ENCODE measurements at regions not wholly inside any gene's neighbourhood (a gene's known extent, or its start where the extent isn't known, plus 50 kb on each side); places are given as distances from the start of the nearest gene placed in this dataset.
"Not testable (repeated sequence)": the region's sequence is repeated elsewhere in the genome, so short reads cannot be mapped to it uniquely, and the experiment has no call there.

- TF ChIP-seq, protein P1, sequence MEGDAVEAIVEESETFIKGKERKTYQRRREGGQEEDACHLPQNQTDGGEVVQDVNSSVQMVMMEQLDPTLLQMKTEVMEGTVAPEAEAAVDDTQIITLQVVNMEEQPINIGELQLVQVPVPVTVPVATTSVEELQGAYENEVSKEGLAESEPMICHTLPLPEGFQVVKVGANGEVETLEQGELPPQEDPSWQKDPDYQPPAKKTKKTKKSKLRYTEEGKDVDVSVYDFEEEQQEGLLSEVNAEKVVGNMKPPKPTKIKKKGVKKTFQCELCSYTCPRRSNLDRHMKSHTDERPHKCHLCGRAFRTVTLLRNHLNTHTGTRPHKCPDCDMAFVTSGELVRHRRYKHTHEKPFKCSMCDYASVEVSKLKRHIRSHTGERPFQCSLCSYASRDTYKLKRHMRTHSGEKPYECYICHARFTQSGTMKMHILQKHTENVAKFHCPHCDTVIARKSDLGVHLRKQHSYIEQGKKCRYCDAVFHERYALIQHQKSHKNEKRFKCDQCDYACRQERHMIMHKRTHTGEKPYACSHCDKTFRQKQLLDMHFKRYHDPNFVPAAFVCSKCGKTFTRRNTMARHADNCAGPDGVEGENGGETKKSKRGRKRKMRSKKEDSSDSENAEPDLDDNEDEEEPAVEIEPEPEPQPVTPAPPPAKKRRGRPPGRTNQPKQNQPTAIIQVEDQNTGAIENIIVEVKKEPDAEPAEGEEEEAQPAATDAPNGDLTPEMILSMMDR (conservative IDR thresholded peaks at IDR 0.05; ENCODE audit: low read depth, low read length), result no peak; the same call in 1 of the 2 replicates
- Histone ChIP-seq H3K36me3 (ENCODE audit: insufficient read depth) (no peaks in the 10 kb centered on the region), H2AFZ (ENCODE audit: low read depth) (no peak overlapping the region), H3K27me3 (ENCODE audit: insufficient read depth, low read depth) (no peaks in the 10 kb centered on the region), H3K4me1 (ENCODE audit: low read depth, poor library complexity, severe bottlenecking) (peaks cover 7% of the 10 kb centered on the region), H4K20me1 (ENCODE audit: insufficient read depth) (no peaks in the 10 kb centered on the region), H3K79me2 (ENCODE audit: insufficient read depth, low read depth) (no peaks in the 10 kb centered on the region), H3K9ac (no peak overlapping the region), H3K27ac (no peak overlapping the region), H3K4me3 (IDR thresholded peaks at IDR 0.05; ENCODE audit: insufficient read depth, low read depth, low read length) (no peak overlapping the region), H3K4me2 (no peak overlapping the region)
Measured at GRCh38 chr9:33722359-33722675, 73.0 kb upstream of the PRSS3 start.

DNA sequence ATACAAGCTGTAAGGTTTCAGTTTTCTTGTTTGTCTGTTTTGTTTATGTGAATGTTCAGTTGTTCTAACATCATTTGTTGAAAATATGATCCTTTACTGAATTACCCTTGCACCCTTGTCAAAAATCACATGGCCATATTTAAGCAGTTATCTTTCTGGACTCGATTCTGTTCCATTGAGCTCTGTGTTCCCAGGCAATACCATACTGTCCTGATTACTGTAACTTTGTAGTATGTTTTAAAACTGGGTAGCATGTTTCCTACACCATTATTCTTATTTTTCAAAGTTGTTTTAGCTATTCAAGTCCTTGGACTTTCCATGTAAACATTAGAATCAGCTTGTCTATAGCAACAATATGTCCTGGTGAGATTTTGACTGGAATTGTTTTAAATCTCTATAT is 66.7 kb upstream of the PRSS3 start:
- H3K27me3 ChIP-seq (ENCODE audit: insufficient read depth, low read depth), result no peaks in the 10 kb centered on the region
- H3K4me2 ChIP-seq, result no peak overlapping the region
- no peak overlapping the region for H3K9ac ChIP-seq

GRCh38 chr9:33731142-33731541 is 64.2 kb upstream of the PRSS3 start:
- Histone ChIP-seq H3K4me2 (no peak overlapping the region), H4K20me1 (ENCODE audit: insufficient read depth) (no peaks in the 10 kb centered on the region), H3K4me3 (IDR thresholded peaks at IDR 0.05; ENCODE audit: insufficient read depth, low read depth, low read length) (no peak overlapping the region), H2AFZ (ENCODE audit: low read depth) (no peak overlapping the region), H3K4me1 (ENCODE audit: low read depth, poor library complexity, severe bottlenecking) (no peaks in the 10 kb centered on the region), H3K27me3 (ENCODE audit: insufficient read depth, low read depth) (no peaks in the 10 kb centered on the region), H3K9ac (no peak overlapping the region), H3K27ac (no peak overlapping the region), H3K36me3 (ENCODE audit: insufficient read depth) (no peaks in the 10 kb centered on the region), H3K79me2 (ENCODE audit: insufficient read depth, low read depth) (no peaks in the 10 kb centered on the region)
- TF ChIP-seq, protein P1 (conservative IDR thresholded peaks at IDR 0.05; ENCODE audit: low read depth, low read length), result no peak

More for the DNA sequence above, 66.7 kb upstream of the PRSS3 start:
- Histone ChIP-seq H4K20me1 (ENCODE audit: insufficient read depth) (no peaks in the 10 kb centered on the region), H3K4me1 (ENCODE audit: low read depth, poor library complexity, severe bottlenecking) (no peaks in the 10 kb centered on the region), H2AFZ (ENCODE audit: low read depth) (no peak overlapping the region), H3K4me3 (IDR thresholded peaks at IDR 0.05; ENCODE audit: insufficient read depth, low read depth, low read length) (no peak overlapping the region), H3K79me2 (ENCODE audit: insufficient read depth, low read depth) (no peaks in the 10 kb centered on the region), H3K27ac (no peak overlapping the region), H3K36me3 (ENCODE audit: insufficient read depth) (no peaks in the 10 kb centered on the region)
- TF ChIP-seq, protein P1 (conservative IDR thresholded peaks at IDR 0.05; ENCODE audit: low read depth, low read length), result no peak

DNA sequence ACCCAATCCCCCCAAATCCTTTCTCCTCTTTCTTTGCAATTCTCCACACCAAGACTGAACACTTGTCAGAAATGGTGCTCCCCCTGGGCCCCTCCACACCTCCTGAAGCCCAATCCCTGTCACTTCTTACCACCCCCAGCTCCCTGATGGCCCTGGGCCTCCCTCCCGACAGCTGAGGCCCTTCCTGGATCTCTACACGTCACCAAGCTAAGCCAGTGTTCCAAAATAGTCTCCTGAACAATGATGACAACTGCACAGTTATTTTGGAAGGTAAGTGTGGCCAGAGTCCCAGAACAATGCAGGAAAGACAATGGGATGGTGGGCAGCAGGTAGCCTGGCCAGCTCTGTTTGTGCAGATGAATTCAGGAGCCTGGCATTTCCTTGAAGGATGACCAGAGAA is 63.7 kb upstream of the PRSS3 start:
- TF ChIP-seq, protein P1 (conservative IDR thresholded peaks at IDR 0.05; ENCODE audit: low read depth, low read length), result no peak
- Histone ChIP-seq H2AFZ (ENCODE audit: low read depth) (no peak overlapping the region), H3K4me3 (IDR thresholded peaks at IDR 0.05; ENCODE audit: insufficient read depth, low read depth, low read length) (no peak overlapping the region), H3K27ac (no peak overlapping the region), H3K79me2 (ENCODE audit: insufficient read depth, low read depth) (no peaks in the 10 kb centered on the region), H3K36me3 (ENCODE audit: insufficient read depth) (no peaks in the 10 kb centered on the region), H4K20me1 (ENCODE audit: insufficient read depth) (no peaks in the 10 kb centered on the region), H3K27me3 (ENCODE audit: insufficient read depth, low read depth) (no peaks in the 10 kb centered on the region), H3K9ac (no peak overlapping the region), H3K4me1 (ENCODE audit: low read depth, poor library complexity, severe bottlenecking) (no peaks in the 10 kb centered on the region), H3K4me2 (no peak overlapping the region)

DNA sequence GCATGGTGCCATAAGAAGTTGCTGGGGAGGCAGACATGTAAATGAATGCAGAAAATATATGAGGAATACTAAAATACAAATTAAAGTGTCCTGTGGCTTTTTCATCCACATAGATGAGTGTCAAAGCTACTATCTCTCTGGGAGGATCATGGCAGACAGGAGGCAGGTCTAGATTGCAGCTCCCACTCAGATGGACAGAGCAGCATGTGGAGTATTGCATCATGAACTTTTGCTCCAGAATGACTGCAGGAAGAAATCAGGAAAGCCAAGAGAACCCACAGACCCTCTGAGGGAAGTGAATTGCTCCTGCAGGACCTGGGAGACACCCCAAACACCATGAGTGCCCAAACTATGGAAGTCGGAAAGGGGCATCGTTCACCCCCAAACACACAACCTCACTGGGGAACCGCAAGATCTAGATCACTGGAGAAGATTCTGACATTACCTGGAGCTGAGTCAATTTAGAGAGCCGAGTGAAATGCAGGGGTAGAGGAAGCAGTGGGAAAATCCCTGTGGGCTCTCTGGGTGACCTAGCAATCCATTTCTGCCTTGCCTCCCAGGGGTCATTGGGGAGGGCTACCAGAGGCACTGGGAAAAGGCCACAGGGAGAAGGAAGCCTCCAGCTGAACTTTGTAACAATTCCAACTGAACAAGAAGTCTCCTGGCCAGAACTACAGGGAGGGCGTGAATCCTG is 61.0 kb upstream of the PRSS3 start:
- not testable (repeated sequence) for H3K4me3 ChIP-seq (IDR thresholded peaks at IDR 0.05; ENCODE audit: insufficient read depth, low read depth, low read length); H3K79me2 ChIP-seq (ENCODE audit: insufficient read depth, low read depth); H3K27me3 ChIP-seq (ENCODE audit: insufficient read depth, low read depth); H2AFZ ChIP-seq (ENCODE audit: low read depth); H4K20me1 ChIP-seq (ENCODE audit: insufficient read depth); H3K4me2 ChIP-seq; H3K27ac ChIP-seq; H3K4me1 ChIP-seq (ENCODE audit: low read depth, poor library complexity, severe bottlenecking); H3K9ac ChIP-seq; H3K36me3 ChIP-seq (ENCODE audit: insufficient read depth)

GRCh38 chr9:33734941-33735835 is 60.2 kb upstream of the PRSS3 start:
- H3K27me3 ChIP-seq (ENCODE audit: insufficient read depth, low read depth); H4K20me1 ChIP-seq (ENCODE audit: insufficient read depth); H3K4me2 ChIP-seq; H2AFZ ChIP-seq (ENCODE audit: low read depth); H3K4me1 ChIP-seq (ENCODE audit: low read depth, poor library complexity, severe bottlenecking); H3K27ac ChIP-seq; H3K9ac ChIP-seq; H3K79me2 ChIP-seq (ENCODE audit: insufficient read depth, low read depth); H3K36me3 ChIP-seq (ENCODE audit: insufficient read depth); H3K4me3 ChIP-seq (IDR thresholded peaks at IDR 0.05; ENCODE audit: insufficient read depth, low read depth, low read length): not testable (repeated sequence)

All from KMS-11 (cell line).